22Rv1 (cell line): ENCODE measurements at regions not wholly inside any gene's neighbourhood (a gene's known extent, or its start where the extent isn't known, plus 50 kb on each side); places are given as distances from the start of the nearest gene placed in this dataset.

ENCODE experiments used
- CTCF ChIP-seq: fragments of 450-650 bp; IDR thresholded peaks from 2 replicates; pipeline ENCODE4 v1.5.1; 2017; ENCODE audit warnings: mild to moderate bottlenecking
- ZFX ChIP-seq: fragments of 450-650 bp; IDR thresholded peaks from 2 replicates; pipeline ENCODE4 v1.6.1; 2017; ENCODE audit warnings: antibody characterized with exemption, borderline replicate concordance

DNA sequence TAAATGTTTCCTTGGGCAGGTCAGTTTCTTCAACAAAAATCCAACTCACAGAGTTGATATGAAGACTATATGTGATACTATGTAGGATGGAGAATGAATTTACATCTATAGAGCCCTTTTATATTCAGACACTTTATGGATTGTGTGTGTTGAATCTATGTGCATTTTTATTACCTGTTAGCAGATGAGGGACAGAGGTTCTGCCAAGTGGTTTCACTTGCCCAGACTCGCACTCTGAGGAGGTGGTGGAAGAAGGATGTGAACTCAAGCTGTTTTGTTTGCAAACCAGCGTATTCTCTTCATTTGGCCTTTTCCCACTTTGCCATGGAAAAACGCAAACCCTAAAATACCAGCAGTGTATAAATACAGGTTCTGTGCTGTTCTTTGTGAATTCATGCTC is 237.6 kb downstream of the TDRD15 start:
- TF ChIP-seq CTCF (no peak), ZFX (no peak)
